ENCODE measurements at regions not wholly inside any gene's neighbourhood (a gene's known extent, or its start where the extent isn't known, plus 50 kb on each side); places are given as distances from the start of the nearest gene placed in this dataset.

GRCh38 chr10:4262870-4263600 is 478.0 kb upstream of the KLF6 start:
- ChIA-PET CTCF (interaction anchor here (0.6 kb wide), 1 partner anchor 1102 kb away, joined by 5 read pairs; no protein-coding TSS in a partner anchor), POLR2A (no interaction called here)
- Mint-ChIP-seq H3K27me3 (ENCODE audit: low read depth) (no peaks in the 10 kb centered on the region), H3K4me1 (no peaks in the 10 kb centered on the region), H3K4me3 (no peak overlapping the region), H3K9me3 (peaks cover 2% of the 10 kb centered on the region), H3K27ac (no peak overlapping the region), H3K36me3 (peaks cover 2% of the 10 kb centered on the region; the same call in 1 of the 2 replicates)
- TF ChIP-seq ZBTB43 (CRISPR knock-in tag; IDR thresholded peaks at IDR 0.05), result no peak
- TF ChIP-seq JAZF1 (CRISPR knock-in tag; IDR thresholded peaks at IDR 0.05), result no peak
- TF ChIP-seq PRDM15 (CRISPR knock-in tag; IDR thresholded peaks at IDR 0.05), result no peak
- TF ChIP-seq ETV6 (CRISPR knock-in tag; IDR thresholded peaks at IDR 0.05), result no peak
- no peak for TF ChIP-seq E2F4 (CRISPR knock-in tag; IDR thresholded peaks at IDR 0.05; ENCODE audit: borderline replicate concordance, low read depth)
- no peak for TF ChIP-seq ATF3 (CRISPR knock-in tag; conservative IDR thresholded peaks at IDR 0.05)
- TF ChIP-seq HMGXB4 (CRISPR knock-in tag; IDR thresholded peaks at IDR 0.05), result no peak
- no peak for TF ChIP-seq ZMAT4 (CRISPR knock-in tag; IDR thresholded peaks at IDR 0.05)
- no peak for TF ChIP-seq KAT7 (CRISPR knock-in tag; IDR thresholded peaks at IDR 0.05; ENCODE audit: borderline replicate concordance)
- no peak for TF ChIP-seq ATF2 (CRISPR knock-in tag; IDR thresholded peaks at IDR 0.05; ENCODE audit: borderline replicate concordance, low read depth)
- no peak for TF ChIP-seq NFE2L1 (CRISPR knock-in tag; IDR thresholded peaks at IDR 0.05)
- TF ChIP-seq MAX (CRISPR knock-in tag; IDR thresholded peaks at IDR 0.05), result no peak
- TF ChIP-seq IRF2 (CRISPR knock-in tag; IDR thresholded peaks at IDR 0.05; ENCODE audit: borderline replicate concordance, low read depth), result no peak
- TF ChIP-seq ZNF416 (CRISPR knock-in tag; IDR thresholded peaks at IDR 0.05), result no peak
- no peak for TF ChIP-seq GRHL2 (CRISPR knock-in tag; IDR thresholded peaks at IDR 0.05; ENCODE audit: insufficient replicate concordance, severe bottlenecking)
- no peak for TF ChIP-seq NFYB (CRISPR knock-in tag; conservative IDR thresholded peaks at IDR 0.05; ENCODE audit: low read depth)
- no peak for TF ChIP-seq ZNF232 (CRISPR knock-in tag; IDR thresholded peaks at IDR 0.05)
- TF ChIP-seq ZBTB21 (CRISPR knock-in tag; IDR thresholded peaks at IDR 0.05; ENCODE audit: borderline replicate concordance), result no peak
- ATAC-seq, result no peak
- no peak for DNase-seq (ENCODE audit: low spot score)
